Mucosa of gallbladder (tissue), 1 donor: ENCODE measurements at regions not wholly inside any gene's neighbourhood (a gene's known extent, or its start where the extent isn't known, plus 50 kb on each side); places are given as distances from the start of the nearest gene placed in this dataset.
A peak's percentile ranks its signal among the peaks of the same experiment; 100 is the strongest.
"Not testable (repeated sequence)": the region's sequence is repeated elsewhere in the genome, so short reads cannot be mapped to it uniquely, and the experiment has no call there.

Experiments used
- DNase-seq: peaks from one replicate; pipeline ENCODE4 v3.0.0-alpha.2; 2020; ENCODE audit warnings: low spot score
- donor health status: DM: no; HTN: no; CAD: no.

- DNase-seq = no peak
Measured at GRCh38 chr22:48503035-48503625, 1324.5 kb downstream of the BRD1 start.

- no peak for DNase-seq
Measured at GRCh38 chr22:48501231-48501750, 1326.4 kb downstream of the BRD1 start.

- no peak for DNase-seq
Measured at GRCh38 chr22:48500471-48501230, 1327.0 kb downstream of the BRD1 start.

- DNase-seq = no peak
Measured at GRCh38 chr22:48499456-48500425, 1327.9 kb downstream of the BRD1 start.

- DNase-seq = no peak
Measured at GRCh38 chr22:48498526-48499331, 1328.9 kb downstream of the BRD1 start.

- DNase-seq = not testable (repeated sequence)
Measured at GRCh38 chr22:48497743-48498520, 1329.7 kb downstream of the BRD1 start.

- no peak for DNase-seq
Measured at GRCh38 chr22:48496987-48497650, 1330.6 kb downstream of the BRD1 start.

- DNase-seq = no peak
Measured at GRCh38 chr22:48496226-48496845, 1331.3 kb downstream of the BRD1 start.

- no peak for DNase-seq
Measured at GRCh38 chr22:48495751-48496080, 1332.0 kb downstream of the BRD1 start.

GRCh38 chr22:48494968-48495750, 1332.5 kb downstream of the BRD1 start:
- no peak for DNase-seq

GRCh38 chr22:48494256-48494967, 1333.3 kb downstream of the BRD1 start:
- DNase-seq = no peak

GRCh38 chr22:48493733-48494132, 1333.9 kb downstream of the BRD1 start:
- DNase-seq = no peak

- DNase-seq = peak; percentile 62
Measured at GRCh38 chr22:48492366-48493320, 1335.0 kb downstream of the BRD1 start.

GRCh38 chr22:48491451-48491941, 1336.2 kb downstream of the BRD1 start:
- DNase-seq = no peak

GRCh38 chr22:48490500-48491411, 1336.9 kb downstream of the BRD1 start:
- DNase-seq = no peak
